ENCODE measurements at regions not wholly inside any gene's neighbourhood (a gene's known extent, or its start where the extent isn't known, plus 50 kb on each side); places are given as distances from the start of the nearest gene placed in this dataset.
"Not testable (repeated sequence)": the region's sequence is repeated elsewhere in the genome, so short reads cannot be mapped to it uniquely, and the experiment has no call there.

DNA sequence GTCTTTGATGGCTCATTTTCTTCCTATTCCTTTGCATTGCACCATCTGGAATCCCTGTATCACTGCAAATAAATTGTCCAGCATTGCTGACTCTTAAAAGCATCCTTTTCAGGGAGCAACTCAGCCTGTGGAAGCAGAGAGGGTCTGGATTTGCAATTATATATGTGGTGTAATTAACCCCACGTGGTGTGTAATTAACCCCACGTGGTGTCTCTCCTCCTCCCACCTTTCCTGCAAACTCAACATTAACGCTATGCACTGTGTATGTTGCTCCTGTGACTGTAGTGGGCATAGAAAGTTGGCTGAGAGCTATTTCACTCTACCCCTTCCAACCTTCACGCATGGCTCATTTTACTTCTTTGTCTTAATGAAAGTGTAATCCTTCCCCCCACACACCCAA lies 689.0 kb upstream of the COBL start:
- no peak for DNase-seq

DNA sequence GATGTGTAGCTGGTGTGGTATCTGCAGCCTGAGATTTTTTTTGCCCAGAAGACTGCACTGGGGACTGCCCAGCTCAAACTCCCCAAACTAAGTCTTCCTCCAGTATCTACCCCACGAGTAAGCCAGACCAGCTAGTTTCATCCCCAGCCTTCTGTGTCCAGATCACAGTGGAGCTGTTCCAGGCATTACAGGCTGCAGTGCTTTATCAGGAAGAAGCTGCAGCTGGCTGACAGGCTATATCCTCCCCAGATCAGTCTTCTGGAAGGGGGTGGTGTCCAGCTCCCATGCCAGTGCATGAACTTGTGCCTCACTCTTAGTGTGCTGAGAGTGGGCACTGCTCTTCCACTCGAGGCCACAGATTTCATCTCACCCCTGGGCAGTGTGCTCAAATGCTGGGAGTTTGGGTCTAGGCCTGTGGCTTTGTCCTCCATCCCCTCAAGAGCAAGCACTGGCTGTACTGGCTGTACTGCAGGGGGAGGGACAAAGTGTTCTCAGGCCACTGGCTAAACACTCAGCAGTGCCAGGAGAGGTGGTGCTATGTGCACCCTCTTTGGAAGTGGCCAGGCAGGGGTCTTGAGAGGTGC lies 679.1 kb upstream of the COBL start:
- DNase-seq = no peak

DNA sequence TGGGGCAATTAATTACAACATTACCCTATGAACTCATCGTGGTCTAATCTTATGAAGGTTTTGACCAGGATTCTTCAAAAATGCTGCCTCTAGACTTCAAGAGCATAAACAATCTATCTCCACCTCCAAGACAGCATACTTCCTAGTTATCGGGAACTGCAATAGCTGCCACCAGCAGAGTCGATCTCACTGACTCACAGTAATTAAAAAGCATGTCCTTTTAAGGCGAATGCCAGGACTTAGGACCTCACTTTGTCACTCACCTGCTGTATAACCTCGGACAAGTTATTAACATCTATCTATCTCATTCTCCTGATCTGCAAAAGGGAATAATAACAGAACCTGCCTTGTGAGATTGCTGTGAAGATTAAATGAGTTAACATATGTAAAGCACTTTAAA lies 666.0 kb upstream of the COBL start:
- no peak for DNase-seq

DNA sequence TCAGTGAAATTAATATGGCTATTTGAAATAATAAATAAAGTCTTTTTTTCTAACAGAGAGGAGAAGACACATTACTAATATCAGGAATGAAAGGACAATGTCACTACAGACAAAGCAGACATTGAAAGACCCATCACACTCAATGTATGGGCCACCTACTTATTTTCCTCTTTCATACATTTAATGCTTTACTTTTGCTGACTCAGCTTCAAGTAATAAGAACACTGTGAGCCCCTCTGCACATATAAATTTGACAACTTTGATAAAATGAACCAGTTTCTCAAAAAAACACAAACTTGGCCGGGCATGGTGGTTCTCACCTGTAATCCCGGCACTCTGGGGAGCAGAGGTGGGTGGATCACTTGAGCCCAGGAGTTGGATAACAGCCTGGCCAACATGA lies 664.2 kb upstream of the COBL start:
- no peak for DNase-seq

DNA sequence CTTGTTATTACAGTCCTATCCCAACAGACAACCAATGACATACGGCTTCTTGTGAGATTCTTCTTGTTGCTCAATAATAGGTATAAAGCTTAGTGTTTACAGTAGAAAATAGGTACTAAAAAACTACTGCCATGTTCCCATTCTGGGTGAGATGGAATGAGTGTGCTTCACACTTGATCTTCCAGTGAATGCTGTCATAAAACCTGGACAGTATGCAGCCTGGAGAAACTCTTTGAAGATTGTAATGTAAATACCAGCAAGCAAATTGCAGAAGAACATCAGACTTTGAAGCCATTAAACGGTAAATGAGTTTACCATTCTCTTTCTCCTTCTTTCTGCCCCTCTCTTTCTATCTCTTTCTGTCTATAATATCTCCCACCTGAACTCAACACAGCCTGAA lies 663.7 kb upstream of the COBL start:
- no peak for DNase-seq

DNA sequence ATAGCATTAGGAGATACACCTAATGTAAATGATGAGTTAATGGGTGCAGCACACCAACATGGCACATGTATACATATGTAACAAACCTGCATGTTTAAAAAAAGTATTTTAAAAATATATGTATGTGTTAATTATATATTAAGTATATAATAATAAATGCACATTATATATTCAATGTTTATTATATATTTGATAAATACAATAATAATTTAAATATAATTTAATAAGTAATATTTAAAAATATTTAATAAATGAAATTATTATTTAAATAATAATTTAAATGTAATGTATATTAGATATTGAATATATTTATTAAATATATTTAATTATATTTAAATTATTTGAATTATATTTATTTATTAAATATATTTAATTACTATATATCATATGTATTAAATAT lies 661.3 kb upstream of the COBL start:
- no peak for DNase-seq

DNA sequence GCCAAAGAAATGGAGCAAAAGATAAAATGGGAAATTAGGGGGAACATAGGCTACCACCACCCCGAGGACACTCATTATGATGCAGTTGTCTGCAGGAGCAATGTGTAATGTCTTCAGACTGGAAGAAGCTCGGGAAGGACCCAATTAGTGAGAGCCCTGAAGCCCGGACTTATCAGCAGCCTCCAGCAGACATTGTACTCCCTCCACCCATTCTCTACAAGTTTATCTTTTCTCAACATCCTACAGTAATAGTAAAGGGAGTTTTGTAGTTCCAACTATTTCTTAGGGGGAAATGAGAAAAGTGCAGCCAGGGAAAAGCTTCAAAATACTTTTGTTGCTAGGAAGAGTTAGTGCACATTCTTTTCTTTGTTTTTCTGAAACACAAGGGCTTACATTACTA lies 657.3 kb upstream of the COBL start:
- DNase-seq = no peak

DNA sequence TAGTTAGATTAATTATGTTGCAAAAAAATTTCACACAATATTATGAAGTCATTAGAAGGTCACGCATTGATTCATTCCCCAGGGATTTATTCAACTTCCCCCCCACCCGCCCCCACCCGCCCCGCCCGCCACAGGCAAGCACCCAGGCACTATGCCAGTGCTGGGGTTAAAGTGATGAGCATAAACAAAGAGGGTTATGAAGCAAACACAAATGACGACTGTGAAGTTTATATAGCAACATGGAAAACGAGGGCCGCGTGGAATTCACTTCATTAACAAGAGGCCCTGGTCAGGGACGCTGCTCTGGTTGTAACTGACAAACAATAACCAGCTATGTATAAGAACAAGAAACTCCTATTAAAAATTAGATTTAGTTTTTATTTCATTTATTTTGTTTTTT lies 656.5 kb upstream of the COBL start:
- no peak for DNase-seq

DNA sequence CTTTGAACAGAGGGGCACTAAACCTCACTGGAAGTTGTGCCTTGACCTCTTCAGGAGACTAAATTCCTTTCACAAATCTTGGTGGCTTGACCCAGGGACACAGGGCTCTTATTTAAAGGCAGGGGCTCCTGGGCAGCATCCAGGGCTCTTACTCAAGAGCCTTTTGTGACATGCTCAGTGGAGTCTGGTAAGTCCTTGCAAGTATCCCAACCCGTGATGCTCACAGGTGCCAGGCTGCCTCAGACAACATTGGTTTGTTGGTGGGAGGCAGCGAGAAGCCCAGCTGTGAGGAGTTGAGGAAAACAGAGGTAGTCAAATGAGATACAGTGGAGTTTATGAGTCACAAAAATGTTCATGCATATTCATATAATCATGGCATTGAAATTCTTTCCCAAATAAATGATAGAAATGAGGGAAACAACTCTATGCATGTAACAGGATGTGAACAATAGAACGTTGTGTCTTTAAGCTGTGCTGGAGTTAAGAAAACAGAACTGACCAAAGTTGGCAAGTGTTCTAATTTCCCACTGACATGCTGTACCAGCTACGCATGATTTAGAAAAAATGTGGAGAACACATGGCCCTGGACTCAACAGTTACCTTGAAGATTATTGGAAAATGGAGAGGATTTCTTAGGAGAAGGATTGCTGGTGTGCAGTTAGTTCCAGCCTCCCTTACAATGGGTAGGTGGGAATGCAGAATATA lies 654.5 kb upstream of the COBL start:
- no peak for DNase-seq

DNA sequence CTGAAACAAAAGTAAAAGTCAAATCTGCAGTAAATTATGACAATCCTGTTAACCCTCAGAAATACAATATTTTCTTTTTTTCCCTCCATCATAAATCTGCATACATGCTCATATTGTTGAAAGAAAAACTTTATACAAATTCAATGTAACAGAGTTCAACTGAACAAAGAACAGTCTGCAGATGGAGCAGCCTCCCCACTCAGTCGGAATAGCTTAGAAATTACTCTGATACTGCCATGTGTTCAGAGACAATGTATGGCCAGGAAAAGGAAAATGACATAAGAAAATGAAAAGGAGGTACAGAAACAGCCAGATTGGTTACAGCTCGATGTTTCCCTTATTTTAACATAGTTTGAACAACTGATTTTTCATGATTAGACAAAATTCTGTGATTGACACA lies 651.9 kb upstream of the COBL start:
- DNase-seq = no peak

DNA sequence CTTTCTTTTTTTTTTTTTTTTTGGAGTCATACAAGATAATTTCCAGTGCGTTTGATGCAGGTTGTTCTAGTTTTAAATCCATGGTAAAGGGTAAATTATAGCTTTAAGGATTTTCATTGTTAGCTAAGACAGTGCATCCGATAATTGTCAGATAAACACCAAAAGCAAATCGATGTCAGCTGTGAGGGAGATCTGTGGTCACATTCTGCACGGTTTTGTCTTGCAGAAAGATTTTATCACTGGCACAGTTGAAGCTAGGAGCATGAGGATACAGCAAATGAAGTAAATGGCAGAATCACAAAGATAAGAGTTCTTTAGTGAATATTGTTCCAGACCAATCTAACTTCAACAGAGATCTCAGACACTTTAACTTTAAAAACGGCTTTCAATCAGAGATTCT lies 648.8 kb upstream of the COBL start:
- no peak for DNase-seq

DNA sequence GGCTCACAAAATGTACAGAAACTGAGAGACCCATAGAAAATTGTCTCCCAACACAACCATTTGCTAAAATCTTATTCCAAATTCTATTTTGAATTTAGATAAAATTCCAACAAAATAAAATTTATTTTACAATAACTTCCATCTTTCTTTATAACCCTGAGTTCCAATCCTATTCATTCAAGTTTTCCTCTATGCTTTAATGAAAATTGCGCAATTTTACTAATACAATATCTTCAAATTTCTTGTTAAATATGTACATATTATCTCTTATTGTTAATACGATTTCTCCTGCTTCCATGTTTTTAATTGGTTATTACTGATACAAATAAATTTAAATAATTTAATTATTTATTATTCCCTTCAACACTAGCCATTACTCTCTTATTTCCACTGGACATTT lies 645.2 kb upstream of the COBL start:
- DNase-seq = no peak

DNA sequence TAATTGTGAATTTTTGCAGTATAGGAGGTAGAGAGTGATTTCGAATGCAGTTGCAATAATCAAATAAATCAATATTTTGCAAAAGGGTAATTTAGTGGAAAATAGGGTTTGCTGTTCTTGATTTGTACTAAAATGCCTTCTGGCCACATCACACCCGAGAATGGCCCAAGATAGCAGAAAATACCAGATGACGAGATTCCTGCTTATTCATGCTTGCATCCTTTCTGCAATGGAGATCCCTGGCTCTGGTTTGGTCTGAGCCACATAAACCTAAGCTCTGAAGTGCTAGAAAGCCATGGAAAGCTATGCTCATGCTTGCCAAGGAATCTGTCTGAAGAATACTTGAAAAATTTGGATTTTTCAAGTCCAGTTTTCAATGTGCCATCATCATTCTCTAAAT lies 634.2 kb upstream of the COBL start:
- DNase-seq = peak; percentile 11

DNA sequence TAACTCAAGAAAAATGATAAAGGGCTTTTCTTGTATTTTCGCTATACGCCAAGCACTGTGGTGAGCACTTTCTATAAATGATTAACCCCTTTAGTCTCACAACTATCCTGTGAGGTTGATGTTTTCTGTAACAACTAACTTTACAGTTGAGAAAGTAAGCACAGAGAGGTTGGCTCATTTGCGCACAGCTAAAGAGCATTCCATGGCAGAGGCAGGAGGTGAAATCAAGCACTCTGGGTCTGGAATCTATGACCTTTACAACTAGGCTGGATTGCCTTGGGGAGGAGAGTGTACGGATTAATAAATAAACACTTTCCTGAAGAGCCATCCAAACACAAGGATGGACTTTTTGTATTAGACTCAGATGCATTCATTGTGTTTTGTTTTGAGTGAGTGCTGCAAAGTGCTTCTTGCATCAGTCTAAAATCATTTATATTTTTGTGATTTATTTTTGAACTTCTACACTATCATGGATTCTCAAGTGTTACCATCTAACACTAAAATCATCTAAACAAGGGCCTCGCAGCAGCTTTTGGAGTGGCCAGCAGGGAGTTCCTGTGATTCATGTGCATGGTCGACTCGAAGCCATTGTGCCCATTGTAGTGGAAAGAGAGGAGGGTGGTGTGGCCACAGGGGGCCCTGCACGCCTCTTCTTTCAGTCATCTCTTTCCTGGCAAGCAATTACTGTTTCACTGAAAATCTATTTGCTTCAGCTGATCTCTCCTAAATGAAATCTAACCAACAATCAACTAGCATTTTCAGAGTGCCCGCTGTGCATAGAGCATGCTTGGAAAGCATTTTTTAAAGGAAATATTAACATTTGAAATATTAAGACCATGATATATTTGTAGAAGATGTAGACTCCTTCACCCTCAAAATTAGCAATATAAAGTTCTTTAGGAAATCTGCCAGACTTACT lies 633.4 kb upstream of the COBL start:
- peak; percentile 95 for DNase-seq

DNA sequence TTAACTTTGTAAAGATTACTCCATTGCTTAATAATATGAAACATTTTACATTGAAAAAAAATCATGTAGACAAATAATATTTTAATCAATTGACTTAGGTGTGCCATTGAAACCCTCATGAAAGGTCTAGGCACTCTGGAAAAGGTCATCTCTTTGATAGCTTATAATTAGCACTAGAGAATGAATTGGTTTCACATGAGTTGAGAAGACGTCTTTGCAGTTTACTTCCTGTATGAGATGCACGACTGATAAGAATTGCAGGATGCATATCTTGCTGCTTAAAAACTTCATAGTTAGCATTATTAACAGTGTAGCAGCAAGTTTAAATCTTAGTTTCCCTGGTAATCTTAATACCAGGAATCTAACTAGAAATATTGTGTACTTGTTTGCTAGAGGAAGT lies 614.2 kb upstream of the COBL start:
- no peak for DNase-seq

DNA sequence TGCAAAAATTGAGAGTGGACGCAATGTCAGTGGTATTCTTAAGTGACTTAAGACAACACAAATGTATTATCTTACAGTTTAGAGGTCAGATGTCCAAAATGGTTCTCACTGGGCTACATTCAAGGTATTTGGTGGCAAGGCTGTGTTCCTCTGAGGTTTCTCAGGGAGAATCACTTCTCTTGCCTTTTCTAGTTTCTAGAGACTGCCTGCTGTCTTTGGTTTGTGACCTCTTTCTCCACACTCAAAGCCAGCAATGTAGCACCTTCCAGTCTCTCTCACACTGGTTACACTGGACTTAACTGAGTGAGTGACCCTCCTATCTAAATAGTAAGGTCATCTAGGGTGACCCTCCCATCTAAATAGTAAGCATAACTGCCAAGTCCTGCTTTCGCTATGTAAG lies 613.2 kb upstream of the COBL start:
- no peak for DNase-seq

DNA sequence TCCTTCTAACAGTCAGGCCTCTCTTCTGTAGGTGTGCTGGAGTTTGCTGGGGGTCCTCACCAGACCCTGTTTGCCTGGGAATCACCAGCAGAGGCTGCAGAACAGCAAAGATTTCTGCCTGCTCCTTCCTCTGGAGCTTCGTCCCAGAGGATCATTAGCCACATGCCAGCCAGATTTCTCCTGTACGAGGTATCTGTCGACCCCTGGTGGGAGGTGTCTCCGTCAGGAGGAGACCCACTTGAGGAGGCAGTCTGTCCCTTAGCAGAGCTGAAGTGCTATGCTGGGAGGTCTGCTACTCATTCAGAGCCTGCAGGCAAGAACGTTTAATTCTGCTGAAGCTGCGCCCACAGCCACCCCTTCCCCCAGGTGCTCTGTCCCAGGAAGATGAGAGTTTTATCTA lies 611.1 kb upstream of the COBL start:
- DNase-seq = no peak

DNA sequence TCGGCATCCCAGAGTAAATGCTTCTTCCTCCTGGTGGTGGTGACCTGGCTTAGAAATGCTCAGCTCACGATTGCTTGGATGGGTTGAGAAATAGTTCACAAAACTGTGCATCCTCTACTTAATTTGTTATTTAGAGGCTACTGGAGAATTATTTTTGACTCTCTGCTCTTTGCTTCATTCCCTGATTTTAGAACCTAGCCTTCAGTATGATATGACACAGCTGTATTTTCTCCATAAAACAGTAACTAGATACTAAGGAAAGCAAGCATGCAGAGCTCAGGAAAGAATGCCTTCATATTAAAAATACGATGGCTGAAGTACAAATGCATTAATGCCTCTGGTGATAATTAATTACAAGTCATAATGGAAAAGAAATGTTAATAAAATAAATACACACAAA lies 602.0 kb upstream of the COBL start:
- no peak for DNase-seq

DNA sequence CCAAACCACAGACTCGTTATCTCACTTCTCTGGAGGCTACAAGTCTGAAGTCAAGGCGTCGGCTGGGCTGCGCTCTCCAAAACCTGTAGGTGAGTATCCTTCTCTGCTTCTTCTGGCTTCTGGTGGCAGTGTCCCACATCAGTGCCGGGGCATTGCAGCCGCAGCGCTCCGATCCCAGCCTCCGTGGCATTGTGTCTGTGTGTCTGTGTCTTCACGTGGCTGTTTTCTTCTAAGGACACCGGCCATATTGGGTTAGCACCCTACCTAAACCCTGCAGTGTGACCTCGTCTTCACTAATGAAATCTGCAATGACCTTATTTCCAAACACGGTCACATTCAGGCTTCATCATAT lies 584.9 kb upstream of the COBL start:
- no peak for DNase-seq

DNA sequence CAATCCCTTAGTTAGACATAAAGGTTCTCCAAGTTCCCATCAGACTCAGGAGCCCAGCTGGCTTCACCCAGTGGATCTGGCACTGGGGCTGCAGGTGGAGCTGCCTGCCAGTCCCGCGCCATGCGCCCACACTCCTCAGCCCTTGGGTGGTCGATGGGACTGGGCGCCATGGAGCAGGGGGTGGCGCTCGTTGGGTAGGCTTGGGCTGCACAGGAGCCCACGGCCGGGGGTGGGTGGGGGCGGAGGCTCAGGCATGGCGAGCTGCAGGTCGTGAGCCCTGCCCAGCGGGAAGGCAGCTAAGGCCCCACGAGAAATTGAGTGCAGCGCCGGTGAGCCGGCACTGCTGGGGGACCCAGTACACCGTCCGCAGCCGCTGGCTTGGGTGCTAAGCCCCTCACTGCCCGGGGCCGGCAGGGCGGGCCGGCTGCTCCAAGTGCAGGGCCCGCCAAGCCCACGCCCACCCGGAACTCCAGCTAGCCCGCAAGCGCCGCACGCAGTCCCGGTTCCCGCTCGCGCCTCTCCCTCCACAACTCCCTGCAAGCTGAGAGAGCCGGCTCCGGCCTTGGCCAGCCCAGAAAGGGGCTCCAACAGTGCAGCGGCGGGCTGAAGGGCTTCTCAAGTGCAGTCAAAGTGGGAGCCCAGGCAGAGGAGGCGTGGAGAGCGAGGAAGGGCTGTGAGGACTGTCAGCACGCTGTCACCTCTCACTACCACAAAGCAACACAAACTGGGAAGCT lies 584.3 kb upstream of the COBL start:
- not testable (repeated sequence) for DNase-seq

DNA sequence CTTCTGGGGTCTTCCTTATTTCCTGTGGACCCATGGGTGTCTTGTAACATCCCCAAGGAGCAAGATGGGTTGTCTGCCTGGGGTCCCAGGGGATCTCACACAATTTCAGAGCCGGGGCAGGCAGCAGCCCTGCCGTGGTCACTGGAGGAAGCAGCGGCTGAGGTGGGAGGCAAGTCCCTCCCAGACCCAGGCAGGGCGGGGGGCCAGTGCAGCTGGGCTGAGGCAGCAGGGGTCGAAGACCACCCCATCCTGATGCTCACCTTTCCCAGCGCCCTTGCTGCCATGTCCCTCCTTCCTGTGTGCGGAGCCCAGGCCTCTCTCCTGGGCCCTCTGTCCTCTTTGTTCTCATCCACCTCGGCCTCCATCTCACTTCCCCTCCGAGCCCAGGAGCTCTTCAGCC lies 583.0 kb upstream of the COBL start:
- no peak for DNase-seq

DNA sequence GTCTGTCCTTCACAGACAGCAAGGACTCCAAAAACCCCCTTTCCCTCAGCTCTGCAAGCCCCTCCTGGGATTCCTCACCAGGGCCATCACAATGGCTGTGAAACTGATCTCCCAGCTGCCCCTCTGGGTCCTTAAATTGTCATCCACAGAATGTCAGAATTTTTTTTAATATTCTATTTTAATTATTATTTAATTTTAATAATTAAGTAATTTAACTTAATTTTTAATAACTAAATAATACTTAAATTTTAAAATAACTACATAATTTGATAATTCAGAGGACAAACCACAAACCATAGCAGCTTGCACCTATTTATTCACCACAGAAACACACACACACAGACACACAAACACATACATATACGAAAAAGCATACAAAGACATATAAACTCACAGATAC lies 565.8 kb upstream of the COBL start:
- DNase-seq = no peak

DNA sequence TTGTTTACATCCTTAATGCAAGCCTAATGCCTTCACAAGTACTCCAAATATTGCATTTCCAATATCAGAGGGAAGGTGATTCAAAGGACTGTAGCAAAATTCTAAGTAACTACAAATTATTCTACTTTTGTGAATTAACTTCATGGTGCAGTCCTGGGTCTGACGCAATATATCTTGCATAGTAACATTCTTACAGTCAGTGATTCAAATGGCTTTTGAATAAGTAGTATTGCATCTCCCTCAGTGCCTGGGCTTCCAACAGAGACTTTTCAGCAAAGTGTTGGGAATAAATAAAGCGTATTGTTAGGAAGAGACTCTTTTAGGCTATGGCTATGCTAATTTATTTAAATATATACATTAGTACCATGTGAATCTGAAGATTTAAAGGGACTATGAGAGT lies 564.7 kb upstream of the COBL start:
- DNase-seq = no peak

DNA sequence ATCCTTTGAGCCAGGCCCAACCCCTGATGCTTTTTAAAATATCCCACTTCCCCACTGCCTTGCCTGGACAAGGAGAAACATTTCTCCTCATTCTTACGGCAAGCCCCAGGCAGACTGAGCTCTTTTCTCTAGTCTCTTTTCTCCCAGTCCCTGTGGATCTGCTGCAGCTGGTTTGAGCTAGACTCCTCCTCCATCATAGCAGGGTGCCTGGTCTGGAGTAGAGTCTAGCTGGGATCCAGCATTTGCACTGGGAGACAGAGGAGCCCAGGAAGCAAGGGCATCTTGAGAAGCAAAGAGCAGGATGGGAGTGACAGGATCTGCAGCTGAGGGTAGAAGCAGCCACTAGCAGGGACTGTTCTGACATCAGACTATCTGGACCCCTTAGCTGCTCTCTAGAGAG lies 562.3 kb upstream of the COBL start:
- DNase-seq = peak; percentile 2
